Globus pallidus (tissue), 1 donor: ENCODE measurements at regions not wholly inside any gene's neighbourhood (a gene's known extent, or its start where the extent isn't known, plus 50 kb on each side); places are given as distances from the start of the nearest gene placed in this dataset.
A peak's percentile ranks its signal among the peaks of the same experiment; 100 is the strongest.

Experiments
- DNase-seq: peaks from one replicate; pipeline ENCODE4 v3.0.0-alpha.2; 2015; ENCODE audit warnings: low spot score

GRCh38 chr14:97395068-97395467 lies 597.9 kb downstream of the VRK1 start:
- DNase-seq = no peak

GRCh38 chr14:97401714-97402113 lies 604.5 kb downstream of the VRK1 start:
- DNase-seq = no peak

- DNase-seq = no peak
These were observed 605.1 kb downstream of the VRK1 start for GRCh38 chr14:97402279-97402678.

DNA sequence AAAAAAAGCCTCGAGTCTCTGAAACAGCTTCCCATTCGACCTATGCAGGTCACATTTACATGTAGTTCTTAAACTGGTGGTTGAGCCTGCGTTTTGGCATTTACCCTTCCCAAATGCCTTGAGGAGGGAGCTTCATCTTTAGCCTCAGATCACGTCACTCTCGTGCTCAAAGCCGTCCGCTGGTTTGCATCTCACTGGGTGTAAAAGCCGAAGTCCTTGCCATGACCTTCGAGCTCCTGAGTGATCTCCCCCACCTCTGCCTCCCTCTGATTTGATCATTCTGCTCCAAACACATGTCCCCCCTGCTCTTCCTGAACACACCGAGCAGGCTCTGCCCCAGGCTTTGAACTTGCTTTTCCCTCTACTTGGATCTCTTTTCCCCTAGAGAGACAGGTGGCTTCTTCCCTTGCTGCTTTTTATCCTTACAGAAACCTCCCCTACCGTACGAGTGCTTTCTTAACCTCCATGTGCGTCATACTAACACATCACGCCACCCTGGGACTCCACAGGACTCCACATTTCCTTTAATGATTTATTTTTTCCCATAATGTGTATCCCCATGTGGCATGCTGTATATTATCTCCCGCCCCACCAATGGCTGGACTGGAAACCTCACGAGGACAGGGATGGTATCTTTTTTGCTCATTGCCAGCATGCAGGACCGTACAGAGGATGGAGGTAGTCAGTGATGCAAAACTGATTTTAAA lies 610.7 kb downstream of the VRK1 start:
- no peak for DNase-seq

GRCh38 chr14:97408503-97408902 lies 611.3 kb downstream of the VRK1 start:
- DNase-seq = no peak

DNA sequence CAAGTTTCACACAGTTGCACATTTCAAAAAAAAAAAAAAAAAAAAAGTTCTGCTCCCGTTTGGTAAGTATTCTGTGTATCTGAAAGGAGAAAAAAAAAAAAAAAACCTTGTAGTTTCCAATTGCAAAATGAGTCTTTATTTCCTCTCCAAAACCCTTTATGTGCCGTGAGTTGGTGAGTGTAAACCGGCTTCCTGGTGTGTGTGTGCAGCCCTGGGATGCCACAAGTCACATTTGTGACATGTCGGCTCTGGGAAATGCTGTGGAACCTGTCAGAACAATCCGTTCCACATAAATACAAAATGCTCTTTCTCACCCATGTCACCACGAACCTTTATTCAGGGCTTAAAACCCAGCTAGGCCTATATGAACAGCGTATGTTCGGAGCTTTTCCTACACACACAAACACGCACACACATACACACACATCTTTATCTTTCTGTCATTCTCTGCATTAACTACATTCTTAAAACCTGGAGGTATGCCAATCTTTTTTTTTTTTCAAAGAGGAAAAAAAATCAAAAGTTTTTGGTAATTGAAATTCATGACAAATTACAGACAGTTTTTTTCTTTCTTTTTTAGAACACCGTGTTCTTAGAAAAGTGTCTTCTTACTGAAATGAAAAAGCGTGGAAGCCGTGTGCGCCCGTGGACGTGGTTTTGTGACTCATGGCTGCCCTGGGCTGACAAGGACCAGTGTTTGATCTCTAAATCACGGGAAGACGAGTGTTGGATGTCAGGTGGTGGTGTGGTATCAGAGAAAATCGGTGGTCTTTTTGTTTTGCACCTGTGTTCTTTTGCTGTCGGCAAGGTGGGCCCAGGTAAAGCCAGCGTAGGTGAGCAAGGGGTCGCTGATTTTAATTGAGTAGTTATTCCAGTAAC lies 612.0 kb downstream of the VRK1 start:
- no peak for DNase-seq

DNA sequence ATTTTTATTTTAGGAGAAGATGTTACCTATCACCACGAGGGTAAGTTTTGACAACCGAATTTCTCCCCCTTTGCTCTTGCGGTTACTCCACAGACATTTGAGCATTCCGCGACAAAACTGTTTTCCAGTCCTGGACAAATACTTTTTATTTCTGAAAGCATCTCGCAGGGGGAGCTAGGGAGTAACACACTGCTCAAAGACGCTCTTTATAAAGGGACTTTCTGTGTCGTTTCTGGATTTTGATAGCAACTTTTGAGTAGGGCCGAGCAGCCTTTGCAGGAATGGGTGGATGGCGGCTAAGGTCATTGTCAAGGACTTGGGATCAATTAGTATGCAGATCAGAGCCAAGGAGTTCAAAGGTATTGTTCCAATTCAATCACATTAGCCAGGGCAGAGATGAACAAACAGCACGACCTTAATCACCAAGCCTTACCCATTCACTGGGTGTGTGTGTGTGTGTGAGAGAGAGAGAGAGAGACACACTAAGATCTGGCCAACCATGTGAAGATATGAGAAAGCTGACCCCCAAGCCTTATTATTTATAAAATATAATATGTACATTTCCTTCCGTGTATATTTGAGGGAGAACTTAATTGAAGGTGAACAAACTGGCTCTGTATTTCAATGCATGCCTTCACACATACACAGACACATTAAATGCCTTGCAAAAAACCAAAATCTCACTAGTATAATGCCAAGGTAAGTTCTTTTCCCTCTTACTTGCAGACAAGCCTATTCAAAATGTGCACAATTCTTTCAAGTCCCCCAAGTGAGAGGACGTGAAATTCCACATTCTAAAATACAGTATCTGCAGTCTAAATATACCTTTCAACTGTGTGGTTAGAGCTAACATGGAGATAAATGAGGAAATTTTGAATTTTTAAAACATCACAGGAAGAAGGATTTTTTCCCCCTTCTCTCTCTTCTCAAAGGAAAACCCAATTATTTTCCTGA lies 613.8 kb downstream of the VRK1 start:
- DNase-seq = peak; percentile 52

DNA sequence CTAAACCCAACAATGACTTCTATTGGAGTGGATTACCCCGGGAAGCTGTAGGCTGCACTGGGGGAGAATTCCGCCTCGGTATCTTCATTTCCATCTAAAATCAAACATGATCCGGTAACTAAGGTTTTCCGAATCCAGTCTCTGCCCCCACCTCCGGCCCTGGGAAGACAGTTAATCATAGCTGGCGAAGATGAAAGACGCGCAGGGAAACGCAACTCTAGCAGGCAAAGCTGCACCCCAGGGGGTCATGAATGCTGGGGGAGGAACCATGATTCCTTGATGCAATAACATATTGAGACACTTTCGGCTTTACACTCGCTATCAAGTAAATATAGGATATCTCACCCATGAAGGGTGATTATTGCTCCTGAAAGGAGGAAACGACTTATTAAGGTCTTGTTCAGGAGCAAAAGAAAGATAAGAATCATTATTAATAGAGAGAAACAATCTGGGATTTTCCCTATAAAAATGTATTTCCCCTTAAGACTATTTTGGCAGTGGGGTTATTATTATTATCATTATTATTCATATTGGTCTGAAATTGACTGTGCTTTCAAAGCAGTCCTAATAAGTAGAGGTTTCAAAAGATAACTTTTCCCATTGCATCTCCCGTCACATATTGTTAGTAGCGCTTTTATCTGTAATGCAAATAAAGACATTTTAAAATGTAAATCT lies 614.9 kb downstream of the VRK1 start:
- no peak for DNase-seq

DNA sequence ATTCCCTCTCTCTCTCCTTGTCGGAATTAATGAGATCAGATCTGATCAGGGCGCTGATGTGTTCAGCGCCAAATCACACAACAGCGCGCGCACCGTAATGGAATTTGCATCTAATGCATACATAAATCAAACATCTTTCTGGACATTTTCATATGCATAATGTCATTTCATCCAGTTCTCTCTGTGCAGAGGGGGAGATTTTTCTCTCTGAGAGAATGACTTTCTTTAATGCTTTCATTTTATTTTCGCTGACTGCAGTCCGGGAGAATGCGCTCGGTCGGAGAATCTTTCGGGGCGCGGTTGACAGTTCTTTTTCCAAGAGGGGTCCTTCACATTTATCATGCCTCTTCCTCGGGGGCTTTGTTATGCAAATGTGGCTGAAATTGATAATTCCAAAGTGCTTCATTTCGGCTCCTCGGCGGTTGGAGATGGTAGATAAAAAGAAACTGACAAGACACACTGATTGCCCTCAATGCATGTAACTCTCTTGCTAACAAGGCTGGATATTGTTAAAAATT lies 615.9 kb downstream of the VRK1 start:
- peak; percentile 26 for DNase-seq

DNA sequence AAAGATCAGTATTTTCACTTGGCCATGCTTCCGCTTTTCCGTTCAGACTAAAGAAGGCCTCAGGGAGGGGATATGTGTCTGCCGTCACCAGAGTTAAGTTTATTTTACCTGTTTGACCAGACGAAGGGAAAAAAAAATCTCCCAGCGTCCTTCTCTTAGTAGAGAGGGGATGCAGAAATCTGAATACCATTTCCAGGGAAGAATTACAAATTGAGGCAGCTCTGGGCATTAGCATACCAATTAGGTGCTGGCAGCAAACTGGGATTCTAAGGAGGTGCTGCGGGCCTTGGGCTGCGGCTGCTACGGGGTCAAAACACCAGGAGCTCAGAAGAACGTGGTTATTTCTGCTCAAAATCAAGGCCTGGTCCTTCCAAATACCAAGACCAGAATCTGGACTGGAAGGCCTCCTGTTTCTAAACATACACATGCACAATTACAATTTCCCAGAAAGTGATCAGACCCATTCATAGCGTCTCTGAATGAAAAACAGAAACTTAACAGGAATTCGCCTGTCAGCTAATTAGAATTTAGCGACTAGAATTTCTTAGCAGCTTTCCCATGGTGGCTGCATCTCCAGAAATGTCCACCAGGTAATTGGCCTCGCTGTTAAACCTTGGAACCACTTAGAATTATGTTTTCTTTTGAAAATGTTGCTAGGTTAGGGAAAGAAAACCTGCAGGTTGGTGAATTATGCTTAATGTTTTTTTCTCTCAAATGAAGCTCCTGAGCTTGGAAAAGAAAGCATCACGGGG lies 617.0 kb downstream of the VRK1 start:
- no peak for DNase-seq

DNA sequence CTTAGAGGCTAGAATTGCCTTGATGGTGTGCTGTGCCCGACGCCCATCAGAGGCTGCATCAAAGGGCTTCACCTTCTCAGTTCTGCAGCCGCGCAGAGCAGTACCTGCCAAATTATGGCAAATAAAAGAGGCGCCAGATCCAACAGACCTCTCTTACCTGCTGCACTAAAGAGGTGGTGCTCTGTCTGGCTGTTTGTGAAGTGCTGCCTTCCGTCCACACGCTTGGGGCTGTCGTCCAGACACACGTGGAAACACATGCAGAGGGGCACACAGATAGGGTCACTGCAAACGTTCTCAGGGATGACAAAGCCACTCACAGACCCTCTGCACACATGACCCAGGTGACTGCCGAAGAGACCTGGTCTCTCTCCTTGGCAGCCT lies 617.5 kb downstream of the VRK1 start:
- no peak for DNase-seq

DNA sequence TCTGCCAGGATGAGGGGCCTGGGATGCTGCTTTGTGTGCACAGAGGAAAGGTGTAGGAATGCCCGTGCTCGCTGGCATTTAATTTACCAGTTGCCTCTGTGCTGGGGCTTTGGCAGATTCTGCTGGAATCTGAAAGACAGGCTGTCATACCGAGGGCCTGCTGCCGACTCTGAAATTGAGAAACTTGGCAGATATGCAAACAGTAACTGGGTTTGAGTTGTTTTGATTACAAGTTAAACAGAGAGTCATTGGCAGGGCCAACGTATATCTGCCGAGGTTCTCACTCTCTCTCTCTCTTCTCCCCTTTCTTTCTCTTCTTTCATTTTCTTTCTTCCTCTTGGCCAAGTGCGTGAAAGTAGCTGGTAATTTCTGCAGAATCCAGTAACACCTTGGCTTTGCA lies 618.7 kb downstream of the VRK1 start:
- DNase-seq = no peak

GRCh38 chr14:97416550-97416949 lies 619.4 kb downstream of the VRK1 start:
- no peak for DNase-seq

GRCh38 chr14:97417331-97417730 lies 620.1 kb downstream of the VRK1 start:
- no peak for DNase-seq

- DNase-seq = no peak
These were observed 623.0 kb downstream of the VRK1 start for GRCh38 chr14:97420211-97420610.

DNA sequence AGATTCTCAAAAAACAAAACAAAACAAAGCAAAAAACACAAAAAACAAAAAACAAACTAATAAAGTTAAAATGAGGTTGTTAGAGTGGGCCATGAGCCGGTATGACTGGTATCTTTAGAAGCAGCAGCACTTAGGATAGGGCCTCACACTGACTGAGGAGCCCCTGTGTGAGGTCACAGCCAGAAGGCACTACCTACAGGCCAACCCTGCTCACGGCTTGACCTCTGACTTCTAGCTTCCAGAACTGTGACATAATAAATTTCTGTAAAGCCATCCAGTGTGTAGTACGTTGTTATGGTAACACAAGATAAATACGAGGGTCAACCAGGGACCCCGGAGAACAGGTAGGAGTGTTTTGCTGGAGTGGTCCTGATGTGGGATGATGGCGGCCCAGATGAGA lies 629.6 kb downstream of the VRK1 start:
- no peak for DNase-seq

GRCh38 chr14:97428808-97429440 lies 631.7 kb downstream of the VRK1 start:
- no peak for DNase-seq

GRCh38 chr14:97432586-97432985 lies 635.4 kb downstream of the VRK1 start:
- DNase-seq = no peak

DNA sequence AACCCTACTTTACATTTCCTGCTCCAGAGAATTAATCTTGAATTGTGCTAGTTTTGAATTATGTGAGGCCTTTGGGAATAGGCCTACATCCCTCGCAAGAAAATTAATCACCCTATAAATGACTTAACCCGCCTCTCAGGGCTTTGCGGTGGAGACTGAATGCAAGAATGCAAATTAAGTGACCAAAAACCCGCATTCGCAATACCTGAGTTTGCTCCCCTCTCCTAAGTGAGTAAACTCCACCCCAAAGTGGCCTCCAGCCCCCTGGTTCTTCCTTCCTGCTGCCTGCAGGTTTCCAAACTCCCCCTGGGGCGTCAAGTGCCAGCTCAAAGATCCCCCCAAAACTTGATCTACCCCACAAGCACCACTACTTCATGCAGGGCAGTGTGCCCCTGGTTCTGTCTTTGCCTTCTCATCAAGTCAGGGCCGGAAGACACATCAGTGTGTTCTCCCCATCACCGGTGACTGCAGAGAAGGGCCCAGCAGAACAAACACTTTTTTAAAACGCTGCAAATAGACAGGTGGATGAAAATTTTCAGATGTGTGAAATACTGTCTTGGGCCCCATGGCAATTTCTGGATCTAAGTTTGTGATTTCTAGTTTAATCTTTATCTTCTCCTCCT lies 644.7 kb downstream of the VRK1 start:
- no peak for DNase-seq

GRCh38 chr14:97442363-97442762 lies 645.2 kb downstream of the VRK1 start:
- DNase-seq = no peak
